Adipocyte (in vitro differentiated cells): ENCODE measurements at regions not wholly inside any gene's neighbourhood (a gene's known extent, or its start where the extent isn't known, plus 50 kb on each side); places are given as distances from the start of the nearest gene placed in this dataset.
"Not testable (repeated sequence)": the region's sequence is repeated elsewhere in the genome, so short reads cannot be mapped to it uniquely, and the experiment has no call there.

Source experiments
- DNase-seq: peaks from one replicate; pipeline ENCODE4 v3.0.0-alpha.2; 2015; ENCODE audit warnings: low read depth
- H3K27me3 ChIP-seq: replicated peaks from 2 replicates; pipeline ENCODE4 v1.7.0; 2013; ENCODE audit warnings: mild to moderate bottlenecking, low read length, moderate library complexity; ENCODE audit not compliant: control insufficient read depth, insufficient read depth
- H3K36me3 ChIP-seq: 2 replicates; pipeline ENCODE4 v1.7.0; 2013; ENCODE audit warnings: low read length, mild to moderate bottlenecking, moderate library complexity; ENCODE audit not compliant: control insufficient read depth, insufficient read depth, severe bottlenecking
- H3K4me1 ChIP-seq: 2 replicates; pipeline ENCODE4 v1.7.0; 2013; ENCODE audit warnings: mild to moderate bottlenecking, low read length, moderate library complexity; ENCODE audit not compliant: control insufficient read depth, insufficient read depth
- H3K4me3 ChIP-seq: 2 replicates; pipeline ENCODE4 v1.7.0; 2013; ENCODE audit warnings: mild to moderate bottlenecking, low read length, moderate library complexity
- H3K9ac ChIP-seq: 2 replicates; pipeline ENCODE4 v1.7.0; 2013; ENCODE audit warnings: mild to moderate bottlenecking, low read length, moderate library complexity
- H3K9me3 ChIP-seq: 2 replicates; pipeline ENCODE4 v1.7.0; 2013; ENCODE audit warnings: mild to moderate bottlenecking, low read length, moderate library complexity; ENCODE audit not compliant: control insufficient read depth

DNA sequence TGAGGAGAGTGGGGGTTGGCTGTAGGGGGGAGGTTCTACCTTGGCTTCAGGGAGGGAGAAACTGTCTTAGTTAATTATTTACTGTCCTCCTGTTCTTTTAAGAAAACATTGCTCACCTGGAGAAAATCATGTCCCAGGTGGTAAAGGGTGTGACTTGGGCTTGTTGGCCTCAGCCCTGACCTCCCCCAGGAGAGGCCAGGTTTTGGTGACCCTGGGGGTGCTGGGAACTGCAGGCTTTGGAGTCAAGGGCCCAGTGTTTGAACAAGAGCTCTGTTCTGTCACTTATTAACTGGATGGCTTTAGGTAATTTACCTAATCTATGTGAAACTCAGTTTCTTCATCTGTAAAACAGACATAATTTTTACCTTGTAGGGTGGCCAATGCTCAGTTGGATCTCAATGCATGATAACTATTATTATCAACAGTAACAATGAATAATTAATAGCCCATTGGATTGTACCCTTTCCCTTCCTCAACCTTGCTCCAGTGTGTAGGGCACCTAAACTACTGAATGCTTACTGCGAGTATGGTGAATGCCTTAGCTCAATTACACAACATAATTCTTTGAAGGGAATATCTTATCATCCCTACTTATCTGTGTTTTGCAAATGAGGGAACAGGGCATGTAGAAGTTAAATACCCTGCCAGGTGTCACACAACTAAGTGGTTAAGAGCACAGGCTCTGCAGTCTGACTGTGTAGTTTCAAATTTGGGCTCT is 959.4 kb upstream of the DEFB115 start:
- not testable (repeated sequence) for H3K36me3 ChIP-seq, H3K27me3 ChIP-seq, DNase-seq, H3K9ac ChIP-seq, H3K9me3 ChIP-seq, H3K4me1 ChIP-seq, H3K4me3 ChIP-seq

DNA sequence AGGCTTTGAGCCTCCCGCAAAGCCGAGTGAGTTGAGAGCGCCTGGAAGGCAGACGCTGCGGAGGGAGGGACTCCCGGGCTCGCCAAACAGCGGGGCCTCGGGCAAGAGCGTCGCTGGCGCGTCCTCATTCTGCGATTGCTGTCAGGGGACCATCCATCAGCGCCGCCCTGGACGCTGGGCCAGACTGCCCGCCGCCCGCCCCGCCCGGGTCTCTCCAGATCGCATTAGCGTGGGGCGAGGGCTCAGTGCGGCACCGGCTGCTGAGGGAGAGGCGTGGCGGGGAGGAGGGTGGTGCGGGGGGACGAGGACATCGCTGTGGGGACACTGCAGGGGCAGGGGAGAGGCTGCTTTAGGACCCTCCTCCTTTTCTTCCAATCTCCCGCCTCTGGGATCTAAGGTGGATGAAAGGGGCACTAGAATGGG is 957.2 kb upstream of the DEFB115 start:
- not testable (repeated sequence) for H3K9ac ChIP-seq, H3K36me3 ChIP-seq, H3K4me1 ChIP-seq, H3K27me3 ChIP-seq, DNase-seq, H3K4me3 ChIP-seq, H3K9me3 ChIP-seq

DNA sequence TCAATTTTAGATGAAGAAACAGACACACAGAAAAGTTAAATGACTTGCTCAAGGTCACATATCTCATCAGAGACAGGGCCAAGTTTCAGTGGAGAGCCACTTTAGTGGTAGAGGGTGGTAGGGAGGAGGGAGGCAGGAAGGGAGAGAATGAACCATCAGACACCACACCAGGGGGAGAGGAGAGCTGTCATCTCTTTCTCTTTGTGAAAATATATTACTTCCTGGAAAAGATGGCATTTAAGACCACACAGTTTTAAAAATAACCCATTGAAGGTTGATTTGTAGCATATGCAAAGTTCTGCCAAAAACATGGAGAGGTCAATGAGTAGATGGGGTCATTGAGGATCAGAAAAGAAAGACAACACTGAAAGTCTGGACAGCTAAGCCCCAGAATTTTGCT is 954.7 kb upstream of the DEFB115 start:
- not testable (repeated sequence) for H3K9ac ChIP-seq, H3K4me1 ChIP-seq, H3K9me3 ChIP-seq, DNase-seq, H3K4me3 ChIP-seq, H3K36me3 ChIP-seq, H3K27me3 ChIP-seq

DNA sequence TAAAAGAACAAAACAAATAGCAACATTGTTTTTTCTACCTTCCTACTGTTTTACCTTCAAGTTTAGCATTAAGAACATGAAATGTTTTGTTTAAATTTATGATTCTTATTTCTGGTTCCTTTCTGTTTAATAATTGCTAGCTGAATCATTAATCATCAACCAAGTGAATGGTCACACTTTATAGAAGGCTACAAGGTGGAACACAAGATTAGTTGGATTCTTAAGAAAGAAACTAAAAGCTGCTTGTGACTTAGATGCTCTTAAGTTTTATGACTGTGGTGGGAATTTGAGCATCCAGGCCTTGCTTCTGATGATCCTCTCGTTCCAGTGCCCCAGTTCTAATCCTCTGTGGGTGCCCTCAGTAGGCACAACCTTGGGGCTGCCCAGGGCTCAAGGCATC is 947.5 kb upstream of the DEFB115 start:
- not testable (repeated sequence) for H3K36me3 ChIP-seq, H3K9ac ChIP-seq, H3K27me3 ChIP-seq, H3K4me1 ChIP-seq, H3K9me3 ChIP-seq, H3K4me3 ChIP-seq, DNase-seq

DNA sequence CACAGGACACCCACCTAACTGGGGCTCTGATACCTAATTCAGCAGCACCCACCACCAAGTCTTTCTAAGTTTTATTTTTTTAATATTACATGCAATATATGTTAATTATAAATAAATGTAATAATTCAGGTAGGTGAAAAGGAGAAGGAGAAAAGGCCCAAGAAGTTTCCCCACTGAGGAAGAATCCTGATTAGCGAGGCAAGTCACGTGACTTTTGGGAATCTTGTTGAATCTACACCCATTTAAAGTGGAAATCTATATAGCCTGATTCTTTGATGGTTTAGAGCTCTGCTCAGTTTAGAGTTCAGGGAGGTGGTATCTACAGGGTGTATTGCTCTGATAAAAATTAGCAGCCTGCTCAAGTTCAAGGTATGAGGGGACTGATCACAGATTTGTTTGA is 947.1 kb upstream of the DEFB115 start:
- H3K4me3 ChIP-seq, H3K9ac ChIP-seq, H3K9me3 ChIP-seq, H3K27me3 ChIP-seq, H3K36me3 ChIP-seq, DNase-seq, H3K4me1 ChIP-seq: not testable (repeated sequence)

DNA sequence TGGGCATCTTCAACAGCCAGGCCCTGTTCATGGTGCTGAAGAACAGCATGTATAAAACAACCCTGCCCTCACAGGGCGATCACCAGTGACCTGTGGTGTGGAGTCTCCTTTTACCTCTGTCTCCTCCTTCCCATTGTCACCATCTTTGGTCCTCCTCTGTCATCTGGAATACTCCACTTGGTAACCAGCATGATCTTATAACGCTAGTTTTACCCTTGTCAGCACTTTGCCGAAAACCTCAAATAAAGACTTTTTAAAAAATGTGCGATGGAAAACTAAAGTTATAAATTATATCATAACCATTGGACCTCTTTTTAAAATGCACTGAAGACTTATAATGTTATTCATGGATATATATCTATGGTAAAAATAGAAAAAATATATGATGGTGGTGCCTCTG is 945.2 kb upstream of the DEFB115 start:
- H3K9me3 ChIP-seq, H3K4me3 ChIP-seq, DNase-seq, H3K4me1 ChIP-seq, H3K36me3 ChIP-seq, H3K27me3 ChIP-seq, H3K9ac ChIP-seq: not testable (repeated sequence)

DNA sequence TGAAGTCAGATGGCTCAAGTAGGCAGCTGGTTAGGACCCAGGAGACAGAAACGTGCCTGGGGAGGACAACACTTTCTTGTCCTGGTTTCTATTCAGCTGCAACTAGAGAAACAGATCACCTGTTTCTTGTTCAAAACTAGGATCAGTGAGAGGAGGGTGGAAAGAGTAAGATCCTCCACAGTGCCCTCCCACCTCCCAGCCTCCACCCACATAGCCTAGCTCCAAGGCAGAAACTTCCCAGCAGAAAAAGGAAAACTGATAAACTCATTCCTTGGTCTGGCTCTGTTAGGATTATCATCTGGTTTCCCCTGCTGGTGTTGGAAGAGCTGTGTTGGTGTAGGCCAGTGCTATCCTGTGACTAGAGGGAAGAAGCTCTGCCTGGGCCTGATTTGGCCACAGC is 943.8 kb upstream of the DEFB115 start:
- not testable (repeated sequence) for H3K27me3 ChIP-seq, DNase-seq, H3K4me3 ChIP-seq, H3K4me1 ChIP-seq, H3K36me3 ChIP-seq, H3K9me3 ChIP-seq, H3K9ac ChIP-seq

DNA sequence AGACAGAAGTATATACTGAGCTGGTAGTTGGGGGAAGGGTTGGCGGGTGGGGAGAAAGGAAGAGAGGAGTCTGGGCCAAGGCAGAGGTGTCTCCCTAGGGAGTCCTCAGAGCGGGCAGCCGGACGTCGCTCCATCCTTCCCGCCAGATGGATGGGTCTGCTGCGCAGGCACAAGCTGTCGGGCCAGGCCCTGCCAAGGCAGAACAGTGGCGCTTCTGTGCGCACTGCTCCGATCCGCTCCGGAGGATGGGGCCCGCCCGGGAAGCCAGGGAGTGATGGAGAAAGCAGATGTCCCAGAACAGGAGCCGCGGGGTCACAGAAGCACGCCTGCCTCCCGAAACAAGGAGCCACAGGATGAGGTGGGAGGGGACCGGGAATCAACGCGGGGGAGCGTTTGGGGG is 941.4 kb upstream of the DEFB115 start:
- not testable (repeated sequence) for H3K4me1 ChIP-seq, H3K27me3 ChIP-seq, H3K9me3 ChIP-seq, DNase-seq, H3K9ac ChIP-seq, H3K4me3 ChIP-seq, H3K36me3 ChIP-seq

DNA sequence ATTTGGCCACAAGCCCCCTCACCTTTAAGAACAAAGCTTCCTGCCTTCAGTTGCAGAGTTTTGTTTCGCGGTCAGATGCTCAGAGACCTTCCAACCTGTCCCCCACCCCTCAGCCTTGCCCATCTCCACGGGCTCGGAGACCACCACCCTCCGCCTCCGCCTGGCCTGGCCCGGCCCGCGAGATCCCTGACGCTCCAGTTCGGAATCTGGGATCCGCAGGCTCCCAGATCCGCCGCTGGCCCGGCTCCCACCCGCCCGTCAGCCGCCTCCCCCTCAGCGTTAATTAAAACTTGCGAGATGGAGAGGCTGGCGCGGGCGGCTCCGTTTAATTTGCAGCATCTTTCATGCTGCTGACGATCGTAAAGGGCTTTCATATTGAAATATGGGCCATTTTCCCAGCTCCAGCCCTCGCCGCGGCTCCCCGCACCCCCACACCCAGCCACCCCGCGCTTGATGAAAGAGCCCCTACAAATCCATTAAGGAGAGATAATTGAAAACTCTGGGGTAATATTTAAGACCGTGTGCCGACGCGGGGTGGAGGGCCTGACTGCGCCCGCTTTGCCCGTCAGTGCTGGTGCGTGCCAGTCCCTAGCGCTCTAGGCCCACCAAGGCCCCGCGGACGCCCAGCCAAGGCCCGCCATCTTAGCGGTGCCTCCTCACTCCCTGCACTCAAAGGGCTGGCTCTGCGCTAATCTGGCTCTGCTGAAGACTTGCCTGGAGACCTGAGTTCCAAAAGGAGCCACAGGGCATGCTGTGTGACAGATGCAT is 940.7 kb upstream of the DEFB115 start:
- not testable (repeated sequence) for H3K9me3 ChIP-seq, H3K27me3 ChIP-seq, H3K4me1 ChIP-seq, H3K9ac ChIP-seq, DNase-seq, H3K36me3 ChIP-seq, H3K4me3 ChIP-seq

DNA sequence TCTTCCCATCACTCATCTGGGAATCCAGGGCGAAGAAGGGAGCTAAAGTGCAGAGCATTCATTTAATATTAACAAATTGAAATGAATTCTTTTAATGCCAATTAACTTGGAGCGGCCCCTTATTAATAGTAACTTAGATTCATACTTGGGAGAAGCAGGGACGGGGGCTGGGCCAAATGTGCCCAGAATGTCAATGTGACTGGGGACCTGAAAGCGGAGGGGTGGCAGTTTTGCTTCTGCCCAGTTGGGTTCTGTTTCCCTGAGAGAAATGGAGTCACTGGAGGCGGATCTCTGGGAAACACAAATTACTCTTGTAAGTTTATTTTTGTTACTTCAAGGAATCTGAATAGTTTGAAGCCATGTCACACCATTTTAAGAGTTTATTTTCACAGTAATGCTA is 923.7 kb upstream of the DEFB115 start:
- H3K36me3 ChIP-seq, H3K4me3 ChIP-seq, H3K4me1 ChIP-seq, H3K9ac ChIP-seq, H3K27me3 ChIP-seq, H3K9me3 ChIP-seq, DNase-seq: not testable (repeated sequence)

DNA sequence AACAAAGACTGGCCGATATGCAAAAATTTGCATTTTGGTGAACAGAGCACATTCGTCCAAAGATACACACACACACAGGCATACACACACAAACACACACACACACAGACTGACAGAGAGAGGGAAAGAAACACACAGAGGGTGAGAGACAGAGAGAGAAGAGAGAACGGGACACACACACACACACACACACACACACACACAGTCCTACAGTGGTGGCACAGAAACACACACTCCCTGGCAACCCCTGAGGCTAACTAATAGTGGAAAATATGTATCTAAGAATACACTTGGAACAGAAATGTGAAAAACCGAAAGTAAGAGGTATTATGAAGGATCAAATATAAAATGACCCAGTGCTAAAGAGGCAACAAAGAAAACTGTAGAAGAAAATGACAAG is 919.9 kb upstream of the DEFB115 start:
- H3K4me3 ChIP-seq, DNase-seq, H3K36me3 ChIP-seq, H3K4me1 ChIP-seq, H3K9me3 ChIP-seq, H3K9ac ChIP-seq, H3K27me3 ChIP-seq: not testable (repeated sequence)

DNA sequence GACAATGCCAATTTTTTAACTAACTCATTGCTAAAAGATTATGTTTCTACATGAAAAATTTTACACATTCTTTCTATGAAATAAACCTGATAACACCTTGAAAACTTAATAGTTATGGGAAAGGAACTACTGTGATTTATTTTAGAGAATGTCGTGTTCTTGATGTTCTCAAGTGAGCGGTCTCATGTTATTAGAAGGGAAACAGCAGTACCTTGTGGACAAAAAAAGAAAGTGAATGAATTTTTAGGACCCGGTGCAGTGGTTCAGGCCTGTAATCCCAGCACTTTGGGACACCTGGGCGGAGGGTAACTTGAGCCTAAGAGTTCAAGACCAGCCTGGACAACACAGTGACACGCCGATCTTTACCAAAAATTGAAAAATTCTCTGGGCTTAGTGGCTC is 908.5 kb upstream of the DEFB115 start:
- H3K9ac ChIP-seq, DNase-seq, H3K4me3 ChIP-seq, H3K36me3 ChIP-seq, H3K9me3 ChIP-seq, H3K4me1 ChIP-seq, H3K27me3 ChIP-seq: not testable (repeated sequence)
